CD4-positive, alpha-beta memory T cell (primary cell): ENCODE measurements at regions not wholly inside any gene's neighbourhood (a gene's known extent, or its start where the extent isn't known, plus 50 kb on each side); places are given as distances from the start of the nearest gene placed in this dataset.

Source experiments
- CTCF ChIA-PET: fragments of 350-600 bp; sonication (Branson Sonifier 250); formaldehyde crosslinking; loops from one replicate; lab custom pipeline; 2021; ENCODE audit warnings: inconsistent platforms; ENCODE audit not compliant: partially characterized antibody; lab: Charles Lee
- POLR2A ChIA-PET: fragments of 350-600 bp; sonication (Branson Sonifier 250); formaldehyde crosslinking; loops from one replicate; lab custom pipeline; 2021; ENCODE audit not compliant: partially characterized antibody; lab: Charles Lee
- DNase-seq, 5 donors: peaks; one replicate each; pipeline versions ENCODE4 v3.0.0 to v3.0.0-alpha.2; 2020 to 2022; ENCODE audit warnings: mixed read lengths in 1 of 5
- H3K27ac ChIP-seq: one replicate; pipeline ENCODE4 v1.7.0; 2013; ENCODE audit warnings: low read depth, low read length
- H3K27me3 ChIP-seq: 2 replicates; pipeline ENCODE4 v1.7.0; 2013; ENCODE audit warnings: mild to moderate bottlenecking, low read length, moderate library complexity; ENCODE audit not compliant: insufficient read depth
- H3K36me3 ChIP-seq: 2 replicates; pipeline ENCODE4 v1.7.0; 2013; ENCODE audit warnings: mild to moderate bottlenecking, low read length, moderate library complexity; ENCODE audit not compliant: insufficient read depth
- H3K4me1 ChIP-seq: 2 replicates; pipeline ENCODE4 v1.7.0; 2013; ENCODE audit warnings: mild to moderate bottlenecking, low read length, moderate library complexity; ENCODE audit not compliant: insufficient read depth
- H3K4me3 ChIP-seq, 2 donors: one replicate each; pipeline ENCODE4 v1.7.0; 2013; ENCODE audit warnings: low read length in 2 of 2, mild to moderate bottlenecking in 1 of 2
- H3K9me3 ChIP-seq, 2 donors: one replicate each; pipeline ENCODE4 v1.7.0; 2013; ENCODE audit warnings: low read length in 2 of 2, control low read depth in 1 of 2; ENCODE audit not compliant: control insufficient read depth in 1 of 2
- H3K27ac Mint-ChIP-seq, 7 donors: one replicate each; pipeline ENCODE4 v1.8.0; 2020 to 2021; ENCODE audit warnings: mixed read lengths in 7 of 7, mild to moderate bottlenecking in 6 of 7, inconsistent platforms in 3 of 7, moderate library complexity in 3 of 7
- H3K27me3 Mint-ChIP-seq, 2 donors: one replicate each; pipeline ENCODE4 v1.8.0; 2020 to 2021; ENCODE audit warnings: mixed read lengths in 2 of 2
- H3K36me3 Mint-ChIP-seq, 2 donors: one replicate each; pipeline ENCODE4 v1.8.0; 2020 to 2021; ENCODE audit warnings: mixed read lengths in 2 of 2, inconsistent platforms in 1 of 2, mild to moderate bottlenecking in 1 of 2
- H3K4me1 Mint-ChIP-seq, 4 donors: one replicate each; pipeline ENCODE4 v1.8.0; 2020 to 2021; ENCODE audit warnings: mixed read lengths in 4 of 4, mild to moderate bottlenecking in 1 of 4
- H3K4me3 Mint-ChIP-seq, 8 donors: one replicate each; pipeline ENCODE4 v1.8.0; 2020 to 2021; ENCODE audit warnings: mixed read lengths in 8 of 8, mild to moderate bottlenecking in 7 of 8, moderate library complexity in 6 of 8, inconsistent platforms in 3 of 8
- H3K9me3 Mint-ChIP-seq, 8 donors: one replicate each; pipeline ENCODE4 v1.8.0; 2020 to 2021; ENCODE audit warnings: mixed read lengths in 8 of 8, mild to moderate bottlenecking in 5 of 8, inconsistent platforms in 3 of 8, moderate library complexity in 1 of 8
- intact Hi-C: fragments of 100-400 bp; cut with micrococcal nuclease; formaldehyde crosslinking; loops from one replicate; pipeline ENCODE4 v1.15.1; 2023

DNA sequence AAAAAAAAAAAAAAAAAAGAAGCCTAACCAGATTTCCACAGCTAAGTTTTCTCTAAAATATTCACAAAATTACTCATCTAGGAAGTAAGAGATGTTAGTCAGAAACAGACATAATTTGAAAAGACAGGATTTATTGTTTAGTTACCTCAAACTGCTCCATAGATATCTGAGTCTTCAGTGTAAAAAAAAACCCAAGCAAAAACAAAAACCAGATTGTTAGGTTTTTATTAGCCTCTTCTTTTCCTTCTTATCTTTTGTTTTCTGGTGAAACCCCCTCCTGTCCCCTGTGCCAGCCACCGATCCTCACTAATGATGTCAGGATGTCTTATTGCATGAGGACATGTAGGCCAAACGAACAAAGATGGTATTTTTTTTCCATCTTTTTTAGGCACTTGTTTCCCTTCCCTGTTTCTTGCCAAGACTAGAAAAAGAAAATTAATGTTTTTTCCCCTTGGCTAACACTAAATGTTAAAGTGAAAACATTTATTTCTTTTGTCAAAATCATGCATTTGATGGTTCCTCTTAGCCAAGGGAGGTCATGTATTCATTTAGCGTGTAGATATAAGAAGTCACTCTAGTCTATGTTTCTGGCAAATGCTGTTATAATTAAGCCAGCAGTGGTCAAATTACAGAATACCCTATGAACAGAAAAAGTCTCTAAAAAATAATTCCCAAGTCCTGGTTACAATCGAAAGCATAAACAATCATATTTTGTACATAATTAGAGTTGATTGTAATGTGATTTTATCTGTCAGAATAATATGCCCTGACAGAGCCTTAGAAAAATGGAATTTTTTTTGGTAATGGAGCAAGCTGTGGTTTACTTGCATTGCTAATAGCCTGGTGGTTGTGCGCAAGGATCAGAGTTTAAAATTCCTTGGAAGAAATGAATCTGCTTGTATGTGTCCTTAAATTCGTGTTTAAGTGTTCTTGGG, 702.4 kb upstream of the FZD8 start:
- Histone ChIP-seq H3K4me1 (no peaks in the 10 kb centered on the region), H3K9me3 (no peaks in the 10 kb centered on the region), H3K27me3 (no peaks in the 10 kb centered on the region), H3K4me3 (no peak overlapping the region), H3K36me3 (no peaks in the 10 kb centered on the region), H3K27ac (no peak overlapping the region)
- DNase-seq, result no peak
- Mint-ChIP-seq H3K4me1 (no peaks in the 10 kb centered on the region), H3K4me3 (no peak overlapping the region), H3K9me3 (peaks cover 0 to 8% (median 0%) of the 10 kb centered on the region in 8 donors), H3K27ac (no peak overlapping the region), H3K27me3 (no peaks in the 10 kb centered on the region), H3K36me3 (no peaks in the 10 kb centered on the region)
- intact Hi-C loops, result no loop called here
- ChIA-PET CTCF (interaction anchor here (0.7 kb wide), 1 partner anchor 124 kb away, joined by 3 read pairs; no protein-coding TSS in a partner anchor), POLR2A (no interaction called here)

DNA sequence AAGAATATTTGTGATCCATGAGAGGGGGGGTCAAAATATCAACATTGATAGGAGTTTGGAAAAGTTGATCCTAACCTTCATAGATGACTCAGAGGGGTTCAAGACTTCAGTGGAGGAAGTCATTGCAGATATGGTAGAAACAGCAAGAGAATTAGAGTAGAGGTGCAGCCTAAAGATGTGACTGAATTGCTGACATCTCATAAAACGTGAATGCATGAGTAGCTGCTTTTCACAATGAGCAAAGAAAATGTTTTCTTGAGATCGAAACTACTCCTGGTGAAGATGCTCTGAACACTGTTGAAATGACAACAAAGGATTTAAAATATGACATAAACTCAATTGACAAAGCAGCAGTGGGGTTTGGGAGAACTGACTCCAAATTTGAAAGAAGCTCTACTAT, 700.7 kb upstream of the FZD8 start:
- H3K27ac ChIP-seq, result no peak overlapping the region
- DNase-seq, result no peak
- H3K27me3 ChIP-seq, result no peaks in the 10 kb centered on the region
- no peaks in the 10 kb centered on the region for H3K27me3 Mint-ChIP-seq
- ChIA-PET CTCF (no interaction called here), POLR2A (no interaction called here)
- H3K4me3 ChIP-seq, result no peak overlapping the region
- no peaks in the 10 kb centered on the region for H3K4me1 Mint-ChIP-seq
- H3K4me1 ChIP-seq, result no peaks in the 10 kb centered on the region
- no peaks in the 10 kb centered on the region for H3K9me3 ChIP-seq
- H3K4me3 Mint-ChIP-seq, result no peak overlapping the region
- no peaks in the 10 kb centered on the region for H3K36me3 ChIP-seq
- intact Hi-C loops, result no loop called here
- H3K27ac Mint-ChIP-seq, result no peak overlapping the region
- peaks cover 0 to 14% (median 0%) of the 10 kb centered on the region in 8 donors for H3K9me3 Mint-ChIP-seq
- H3K36me3 Mint-ChIP-seq, result no peaks in the 10 kb centered on the region

DNA sequence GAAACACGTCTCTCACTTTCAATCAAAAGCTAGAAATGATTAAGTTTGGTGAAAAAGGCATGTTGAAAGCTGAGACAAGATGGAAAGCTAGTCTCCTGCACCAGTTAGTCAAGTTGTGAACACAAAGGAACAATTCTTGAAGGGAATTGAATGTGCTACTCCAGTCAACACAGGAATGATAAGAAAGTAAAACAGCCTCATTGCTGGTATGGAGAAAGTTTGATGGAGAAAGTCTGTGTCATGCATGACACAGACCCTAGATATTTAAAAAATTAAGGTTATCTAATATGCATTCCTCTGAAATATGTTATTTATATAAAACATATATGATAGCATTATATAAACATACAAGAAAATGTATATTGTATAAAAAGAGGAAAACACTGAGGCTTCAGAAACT, 699.4 kb upstream of the FZD8 start:
- Mint-ChIP-seq H3K36me3 (no peaks in the 10 kb centered on the region), H3K4me3 (no peak overlapping the region), H3K27ac (no peak overlapping the region), H3K9me3 (peaks cover 0 to 13% (median 0%) of the 10 kb centered on the region in 8 donors), H3K4me1 (no peaks in the 10 kb centered on the region), H3K27me3 (no peaks in the 10 kb centered on the region)
- ChIA-PET POLR2A (no interaction called here), CTCF (no interaction called here)
- intact Hi-C loops, result no loop called here
- H3K4me3 ChIP-seq, result no peak overlapping the region
- H3K27ac ChIP-seq, result no peak overlapping the region
- no peak for DNase-seq
- no peaks in the 10 kb centered on the region for H3K36me3 ChIP-seq
- no peaks in the 10 kb centered on the region for H3K9me3 ChIP-seq
- no peaks in the 10 kb centered on the region for H3K4me1 ChIP-seq
- H3K27me3 ChIP-seq, result no peaks in the 10 kb centered on the region

DNA sequence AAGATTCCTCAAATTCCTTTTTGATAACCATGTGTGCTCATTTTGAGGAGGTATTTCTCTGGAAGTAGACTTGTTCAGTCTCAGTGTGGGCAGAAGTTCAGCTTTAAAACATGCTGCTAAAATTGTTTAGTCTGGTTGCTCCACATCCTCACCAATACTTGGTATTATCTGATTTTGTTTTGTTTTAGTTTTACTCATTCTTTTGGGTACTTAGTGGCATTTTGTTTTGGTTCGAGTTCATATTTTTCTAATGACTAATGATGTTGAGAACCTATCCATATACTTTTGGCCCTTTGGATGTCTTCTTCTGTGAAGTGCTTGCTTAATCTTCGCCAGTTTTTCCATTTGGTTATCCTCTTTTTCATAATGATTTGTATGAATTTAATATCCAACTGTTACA, 694.2 kb upstream of the FZD8 start:
- H3K36me3 Mint-ChIP-seq, result no peaks in the 10 kb centered on the region
- H3K4me3 Mint-ChIP-seq, result no peak overlapping the region
- H3K27ac Mint-ChIP-seq, result no peak overlapping the region
- H3K27me3 Mint-ChIP-seq, result no peaks in the 10 kb centered on the region
- ChIA-PET POLR2A (no interaction called here), CTCF (no interaction called here)
- H3K9me3 ChIP-seq, result no peaks in the 10 kb centered on the region
- H3K36me3 ChIP-seq, result no peaks in the 10 kb centered on the region
- no peaks in the 10 kb centered on the region for H3K27me3 ChIP-seq
- no peaks in the 10 kb centered on the region for H3K4me1 Mint-ChIP-seq
- intact Hi-C loops, result no loop called here
- no peaks in the 10 kb centered on the region for H3K4me1 ChIP-seq
- H3K4me3 ChIP-seq, result no peak overlapping the region
- no peak for DNase-seq
- H3K9me3 Mint-ChIP-seq, result peaks cover 0 to 13% (median 0%) of the 10 kb centered on the region in 8 donors
- no peak overlapping the region for H3K27ac ChIP-seq

DNA sequence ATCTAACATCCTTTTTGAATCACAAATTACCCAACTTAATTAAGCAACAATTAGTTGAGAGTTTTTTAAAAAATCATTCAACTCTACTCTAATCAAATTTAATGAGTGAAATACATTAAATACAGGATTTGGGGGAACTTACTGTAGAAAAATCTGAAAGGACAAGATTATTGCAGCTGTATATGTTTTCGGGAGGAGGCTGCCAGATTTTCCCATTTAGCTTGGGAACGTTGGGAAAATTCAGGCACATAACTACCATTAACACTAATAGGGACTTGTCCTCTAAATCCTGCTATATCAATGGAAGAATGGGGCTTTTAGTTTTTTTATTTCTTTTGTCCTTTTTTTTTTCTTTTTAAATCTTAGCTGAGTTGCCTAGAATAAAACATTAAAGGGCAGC, 691.4 kb upstream of the FZD8 start:
- Mint-ChIP-seq H3K4me1 (no peaks in the 10 kb centered on the region), H3K27me3 (no peaks in the 10 kb centered on the region), H3K4me3 (no peak overlapping the region), H3K27ac (no peak overlapping the region), H3K9me3 (peaks cover 0 to 8% (median 0%) of the 10 kb centered on the region in 8 donors), H3K36me3 (no peaks in the 10 kb centered on the region)
- H3K4me1 ChIP-seq, result no peaks in the 10 kb centered on the region
- DNase-seq, result no peak
- no peaks in the 10 kb centered on the region for H3K9me3 ChIP-seq
- no peak overlapping the region for H3K4me3 ChIP-seq
- ChIA-PET POLR2A (no interaction called here), CTCF (no interaction called here)
- H3K27ac ChIP-seq, result no peak overlapping the region
- H3K27me3 ChIP-seq, result no peaks in the 10 kb centered on the region
- intact Hi-C loops, result no loop called here
- H3K36me3 ChIP-seq, result no peaks in the 10 kb centered on the region

DNA sequence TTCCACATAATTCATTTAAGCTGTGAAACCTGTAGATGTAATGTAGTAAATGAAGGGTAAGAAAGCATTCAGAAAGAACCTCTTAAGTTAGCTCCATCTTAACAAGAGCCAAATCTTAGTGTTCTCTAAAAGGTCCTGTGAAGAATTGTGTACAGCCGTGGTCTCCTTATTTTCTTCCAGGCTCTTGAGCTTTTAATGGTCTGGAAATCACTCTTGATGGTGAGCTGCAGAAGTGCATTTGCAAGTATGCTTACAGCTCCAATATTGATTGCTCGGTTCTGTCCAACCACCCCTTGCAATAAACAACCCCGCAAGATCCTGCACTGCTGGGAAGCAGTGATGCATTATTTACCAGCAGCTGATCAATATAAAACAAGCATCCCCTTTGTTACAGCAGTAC, 690.8 kb upstream of the FZD8 start:
- H3K9me3 Mint-ChIP-seq, result peaks cover 0 to 8% (median 0%) of the 10 kb centered on the region in 8 donors
- no peaks in the 10 kb centered on the region for H3K27me3 Mint-ChIP-seq

DNA sequence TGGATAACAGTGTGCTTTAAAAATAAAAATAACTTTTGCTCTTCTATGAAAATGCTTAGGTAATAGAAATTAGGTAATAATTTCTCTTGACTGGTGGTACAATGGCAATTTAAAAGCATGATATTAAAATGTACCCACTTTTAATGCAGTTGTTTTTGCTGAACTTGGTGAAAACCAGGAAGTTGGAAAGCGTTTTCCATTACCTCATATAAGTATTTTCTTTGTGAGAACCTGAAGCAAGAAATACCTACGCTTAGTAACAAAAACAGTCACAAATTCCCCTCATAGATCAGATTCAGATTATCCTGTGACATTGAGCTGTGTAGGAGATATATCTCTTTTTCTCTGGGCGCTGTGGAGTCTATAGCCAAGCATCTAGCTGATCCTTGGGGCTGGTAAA, 689.0 kb upstream of the FZD8 start:
- intact Hi-C loops, result no loop called here
- Mint-ChIP-seq H3K9me3 (peaks cover 0 to 5% (median 3%) of the 10 kb centered on the region in 8 donors), H3K27ac (no peak overlapping the region), H3K27me3 (no peaks in the 10 kb centered on the region), H3K4me3 (no peak overlapping the region), H3K4me1 (no peaks in the 10 kb centered on the region), H3K36me3 (no peaks in the 10 kb centered on the region)
- DNase-seq, result no peak
- POLR2A ChIA-PET, result no interaction called here
- no peaks in the 10 kb centered on the region for H3K27me3 ChIP-seq
- CTCF ChIA-PET, result no interaction called here
- no peaks in the 10 kb centered on the region for H3K4me1 ChIP-seq
- no peaks in the 10 kb centered on the region for H3K9me3 ChIP-seq
- no peaks in the 10 kb centered on the region for H3K36me3 ChIP-seq
- no peak overlapping the region for H3K4me3 ChIP-seq
- H3K27ac ChIP-seq, result no peak overlapping the region

More for the DNA sequence above, 690.8 kb upstream of the FZD8 start:
- Mint-ChIP-seq H3K4me3 (no peak overlapping the region), H3K36me3 (no peaks in the 10 kb centered on the region), H3K4me1 (no peaks in the 10 kb centered on the region), H3K27ac (no peak overlapping the region)
- no peak for DNase-seq
- no peaks in the 10 kb centered on the region for H3K27me3 ChIP-seq
- no peaks in the 10 kb centered on the region for H3K9me3 ChIP-seq
- no peaks in the 10 kb centered on the region for H3K4me1 ChIP-seq
- intact Hi-C loops, result no loop called here
- no peak overlapping the region for H3K27ac ChIP-seq
- ChIA-PET CTCF (no interaction called here), POLR2A (no interaction called here)
- H3K4me3 ChIP-seq, result no peak overlapping the region
- no peaks in the 10 kb centered on the region for H3K36me3 ChIP-seq
